Renal pelvis (tissue), 1 donor: ENCODE measurements at regions not wholly inside any gene's neighbourhood (a gene's known extent, or its start where the extent isn't known, plus 50 kb on each side); places are given as distances from the start of the nearest gene placed in this dataset.
A peak's percentile ranks its signal among the peaks of the same experiment; 100 is the strongest.
"Not testable (repeated sequence)": the region's sequence is repeated elsewhere in the genome, so short reads cannot be mapped to it uniquely, and the experiment has no call there.

Experiments
- DNase-seq: peaks from one replicate; pipeline ENCODE4 v3.0.0-alpha.2; 2013

- no peak for DNase-seq
Measured at GRCh38 chr4:95779447-95779846, 60.4 kb upstream of the PDHA2 start.

DNA sequence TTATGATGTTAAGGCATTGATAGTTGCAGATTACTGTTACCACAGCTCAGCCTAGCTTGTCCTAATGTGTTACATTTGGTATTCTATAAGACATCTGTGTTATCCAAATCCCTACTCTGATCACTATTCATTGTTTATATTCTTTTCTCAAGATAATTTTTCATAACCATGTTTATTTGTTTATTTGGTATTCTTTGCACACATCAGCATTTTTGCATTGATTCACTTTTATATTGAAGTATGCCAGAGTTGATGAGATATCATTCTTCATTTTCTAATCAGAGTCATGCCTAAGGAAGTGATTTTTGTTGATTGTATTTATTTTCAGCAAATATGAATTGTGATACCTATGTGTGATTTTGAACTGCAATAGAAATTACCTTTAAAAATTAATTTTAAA lies 61.2 kb upstream of the PDHA2 start:
- no peak for DNase-seq

DNA sequence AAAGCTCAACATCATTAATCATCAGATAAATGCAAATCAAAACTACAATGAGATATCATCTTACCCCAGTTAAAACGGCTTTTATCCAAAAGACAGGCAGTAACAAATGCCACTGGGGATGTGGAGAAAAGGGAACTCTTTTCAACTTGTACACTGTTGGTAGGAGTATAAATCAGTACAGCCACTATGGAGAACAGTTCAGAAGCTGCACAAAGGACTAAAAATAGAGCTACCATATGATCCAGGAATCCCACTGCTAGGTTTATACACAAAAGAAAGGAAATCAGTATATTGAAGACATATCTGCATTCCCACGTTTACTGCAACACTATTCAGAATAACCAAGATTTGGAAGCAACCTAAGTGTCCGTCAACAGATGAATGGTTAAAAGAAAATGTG lies 69.3 kb upstream of the PDHA2 start:
- not testable (repeated sequence) for DNase-seq

DNA sequence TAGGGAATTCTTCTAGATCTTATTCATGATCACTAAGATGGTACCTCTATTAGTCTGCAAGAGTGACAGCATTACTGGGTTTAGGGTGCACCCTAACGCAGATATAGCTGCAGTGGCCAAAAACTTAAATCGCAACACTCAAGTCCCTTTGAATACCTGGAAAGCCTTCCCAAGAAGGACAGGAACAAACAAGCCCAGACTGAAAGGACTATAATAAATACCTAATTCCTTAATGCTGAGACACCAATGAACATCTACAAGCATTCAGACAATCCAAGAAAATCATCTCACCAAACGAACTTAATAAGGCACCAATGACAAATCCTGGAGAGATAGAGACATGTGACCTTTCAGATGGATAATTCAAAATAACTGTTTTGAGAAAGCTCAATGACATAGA lies 74.9 kb upstream of the PDHA2 start:
- DNase-seq = no peak

- DNase-seq = no peak
Measured at GRCh38 chr4:95761871-95762270, 78.0 kb upstream of the PDHA2 start.

DNA sequence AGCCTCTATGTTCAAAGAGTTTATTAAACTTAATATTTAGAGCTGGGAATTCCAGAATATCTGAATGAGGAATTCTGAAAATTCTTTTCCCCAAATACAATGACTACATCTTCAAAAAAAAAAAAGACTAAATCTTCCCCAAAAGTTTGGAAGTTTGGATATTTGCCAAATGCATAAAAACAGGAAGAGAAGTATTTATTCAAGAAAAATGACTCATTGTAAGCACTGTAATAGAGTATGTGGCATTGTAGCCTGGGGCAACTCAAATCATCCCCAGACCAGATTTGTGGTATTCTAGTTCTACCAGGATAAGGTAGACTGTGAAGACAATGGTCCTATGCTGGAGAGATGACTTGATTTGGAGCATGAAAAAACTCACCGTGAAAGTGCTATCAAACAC lies 78.5 kb upstream of the PDHA2 start:
- DNase-seq = no peak

DNA sequence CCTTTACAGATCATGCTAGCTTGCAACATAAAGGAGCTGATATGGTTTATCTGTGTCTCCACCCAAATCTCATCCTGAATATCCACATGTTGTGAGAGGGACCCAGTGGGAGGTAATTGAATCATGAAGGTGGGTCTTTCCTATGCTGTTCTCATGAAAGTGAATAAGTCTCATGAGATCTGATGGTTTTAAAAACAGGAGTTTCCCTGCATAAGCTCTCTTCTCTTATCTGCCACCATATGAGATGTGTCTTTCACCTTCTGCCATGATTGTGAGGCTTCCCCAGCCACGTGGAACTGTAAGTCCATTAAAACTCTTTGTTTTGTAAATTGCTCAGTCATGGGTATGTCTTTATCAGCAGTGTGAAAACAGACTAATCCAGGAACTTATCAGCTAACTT lies 79.2 kb upstream of the PDHA2 start:
- DNase-seq = not testable (repeated sequence)

DNA sequence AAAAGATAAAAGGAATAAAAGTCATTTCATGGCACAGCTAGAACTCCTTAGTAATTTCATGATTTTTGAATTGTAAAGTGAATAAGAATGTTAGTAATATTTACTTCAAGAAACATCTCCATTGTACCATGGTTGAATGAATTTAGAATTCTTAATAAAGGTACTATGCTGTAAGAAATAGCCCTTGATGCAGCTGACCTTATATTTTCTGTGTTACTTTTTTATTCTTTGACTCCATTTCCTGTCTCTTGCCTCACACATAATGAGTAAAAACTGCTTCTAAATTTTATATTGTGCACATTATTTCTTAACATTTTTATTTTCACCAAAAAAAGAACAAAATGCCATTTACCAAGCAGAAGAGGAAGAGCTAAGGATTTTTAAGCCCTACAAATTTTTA lies 81.9 kb upstream of the PDHA2 start:
- no peak for DNase-seq

- no peak for DNase-seq
Measured at GRCh38 chr4:95754667-95755066, 85.2 kb upstream of the PDHA2 start.

- DNase-seq = no peak
Measured at GRCh38 chr4:95749204-95749603, 90.7 kb upstream of the PDHA2 start.

- DNase-seq = no peak
Measured at GRCh38 chr4:95742872-95743271, 97.0 kb upstream of the PDHA2 start.

- no peak for DNase-seq
Measured at GRCh38 chr4:95742179-95742578, 97.7 kb upstream of the PDHA2 start.

DNA sequence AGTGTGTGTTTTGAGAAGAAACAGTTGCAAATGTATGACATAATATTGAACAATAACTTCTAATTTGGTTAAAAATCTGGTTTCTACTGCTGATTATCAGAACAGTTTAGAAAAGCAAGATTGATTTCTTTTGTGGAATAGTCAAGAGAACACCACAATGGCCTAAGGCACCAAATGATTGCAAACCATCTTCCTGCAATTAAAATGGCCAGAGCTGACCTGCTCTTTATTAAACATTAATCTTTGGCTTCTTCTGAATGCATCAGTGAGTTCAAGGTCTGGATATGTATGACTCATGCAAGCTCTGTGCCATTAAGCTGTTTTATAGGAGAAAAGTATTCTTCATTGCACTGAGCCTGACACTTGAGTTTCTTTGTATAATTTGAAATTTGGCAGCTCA lies 107.8 kb upstream of the PDHA2 start:
- DNase-seq = peak; percentile 11

- DNase-seq = no peak
Measured at GRCh38 chr4:95729596-95729995, 110.3 kb upstream of the PDHA2 start.

DNA sequence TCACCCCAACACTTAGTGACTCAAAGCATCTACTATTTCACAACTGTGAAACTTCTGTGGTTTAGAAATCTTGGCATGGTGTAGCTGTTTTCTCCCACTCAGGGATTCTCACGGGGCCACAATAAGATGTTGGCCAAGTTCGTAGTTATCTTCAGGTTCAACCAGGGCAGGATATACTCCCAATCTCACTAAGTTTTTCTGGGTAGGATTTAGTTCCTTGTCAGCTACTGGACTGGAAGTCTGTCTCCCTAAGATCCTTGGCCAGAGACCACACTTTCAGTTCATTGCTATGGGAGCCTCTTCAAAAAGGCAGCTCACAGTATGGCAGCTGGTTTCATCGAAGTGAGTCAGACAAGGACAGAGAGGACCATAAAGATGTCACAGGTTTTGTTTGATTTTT lies 111.7 kb upstream of the PDHA2 start:
- no peak for DNase-seq

GRCh38 chr4:95715830-95716229 lies 124.1 kb upstream of the PDHA2 start:
- DNase-seq = no peak

- DNase-seq = no peak
Measured at GRCh38 chr4:95714571-95714970, 125.3 kb upstream of the PDHA2 start.

DNA sequence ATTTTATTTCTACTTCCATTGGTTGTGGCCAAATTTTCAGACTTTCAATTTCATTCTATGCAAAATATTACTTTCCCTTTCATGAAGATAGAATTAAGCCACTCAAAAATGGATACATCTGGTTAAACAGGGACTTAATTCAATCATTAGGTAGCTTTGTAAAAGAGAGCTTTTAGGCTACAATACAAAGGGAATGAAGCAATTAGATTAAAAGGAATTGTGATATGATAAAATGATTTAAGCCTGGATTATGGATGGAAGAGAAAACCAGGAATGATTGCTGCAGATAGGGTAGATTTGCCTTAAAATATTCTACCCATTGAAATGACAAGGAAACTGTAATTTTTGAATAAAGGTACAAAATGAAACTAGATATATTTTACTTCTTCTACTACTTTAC lies 134.6 kb upstream of the PDHA2 start:
- no peak for DNase-seq

- DNase-seq = no peak
Measured at GRCh38 chr4:95701500-95702170, 138.3 kb upstream of the PDHA2 start.

- DNase-seq = no peak
Measured at GRCh38 chr4:95694411-95694810, 145.5 kb upstream of the PDHA2 start.

GRCh38 chr4:95693594-95693993 lies 144.8 kb upstream of the UNC5C start:
- no peak for DNase-seq

GRCh38 chr4:95676190-95676589 lies 127.4 kb upstream of the UNC5C start:
- no peak for DNase-seq

- no peak for DNase-seq
Measured at GRCh38 chr4:95675623-95676022, 126.8 kb upstream of the UNC5C start.

- DNase-seq = peak; percentile 46
Measured at GRCh38 chr4:95674521-95674981, 125.8 kb upstream of the UNC5C start.

DNA sequence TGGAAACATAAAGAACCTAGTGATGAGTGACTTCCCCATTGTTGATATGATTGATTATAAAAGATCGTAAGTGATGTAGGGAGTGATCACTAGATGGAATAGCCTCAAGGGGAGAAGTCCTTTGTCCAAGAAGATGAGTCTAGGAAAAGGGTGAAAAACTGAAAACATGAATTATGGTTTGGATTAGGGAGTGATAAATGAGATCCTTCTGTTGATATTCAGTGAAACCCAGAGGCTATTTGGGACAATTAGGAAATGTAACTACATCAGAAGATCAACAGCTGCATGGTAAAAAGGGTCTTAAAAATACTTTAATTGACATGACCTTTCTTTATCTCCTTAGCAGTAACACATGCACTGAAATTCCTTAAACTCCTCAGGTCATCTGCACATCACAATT lies 124.0 kb upstream of the UNC5C start:
- no peak for DNase-seq
